NCI-H774 (cell line): ENCODE measurements at regions not wholly inside any gene's neighbourhood (a gene's known extent, or its start where the extent isn't known, plus 50 kb on each side); places are given as distances from the start of the nearest gene placed in this dataset.
"Not testable (repeated sequence)": the region's sequence is repeated elsewhere in the genome, so short reads cannot be mapped to it uniquely, and the experiment has no call there.

Experiments
- DNase-seq: peaks from one replicate; lab custom pipeline; 2025; lab: John Stamatoyannopoulos, UW

GRCh38 chr20:53891306-53891894 lies 179.0 kb downstream of the BCAS1 start:
- DNase-seq = no peak

- no peak for DNase-seq
These were observed 179.7 kb downstream of the BCAS1 start for GRCh38 chr20:53890443-53891305.

GRCh38 chr20:53889411-53890148 lies 180.8 kb downstream of the BCAS1 start:
- no peak for DNase-seq

- no peak for DNase-seq
These were observed 181.4 kb downstream of the BCAS1 start for GRCh38 chr20:53888951-53889350.

GRCh38 chr20:53888510-53888909 lies 181.9 kb downstream of the BCAS1 start:
- no peak for DNase-seq

GRCh38 chr20:53887973-53888372 lies 182.4 kb downstream of the BCAS1 start:
- no peak for DNase-seq

- DNase-seq = no peak
These were observed 185.4 kb downstream of the BCAS1 start for GRCh38 chr20:53884859-53885541.

- no peak for DNase-seq
These were observed 187.1 kb downstream of the BCAS1 start for GRCh38 chr20:53883098-53883911.

GRCh38 chr20:53882438-53882986 lies 187.9 kb downstream of the BCAS1 start:
- DNase-seq = not testable (repeated sequence)

GRCh38 chr20:53881362-53881761 lies 189.0 kb downstream of the BCAS1 start:
- no peak for DNase-seq

- DNase-seq = no peak
These were observed 190.2 kb downstream of the BCAS1 start for GRCh38 chr20:53880108-53880641.

GRCh38 chr20:53879048-53879684 lies 191.2 kb downstream of the BCAS1 start:
- DNase-seq = no peak

- DNase-seq = no peak
These were observed 191.9 kb downstream of the BCAS1 start for GRCh38 chr20:53878262-53879047.

GRCh38 chr20:53876956-53877355 lies 193.4 kb downstream of the BCAS1 start:
- DNase-seq = no peak

- no peak for DNase-seq
These were observed 193.9 kb downstream of the BCAS1 start for GRCh38 chr20:53876470-53876869.

GRCh38 chr20:53875452-53875851 lies 194.9 kb downstream of the BCAS1 start:
- no peak for DNase-seq

GRCh38 chr20:53874706-53875105 lies 195.7 kb downstream of the BCAS1 start:
- DNase-seq = no peak

GRCh38 chr20:53874104-53874503 lies 196.3 kb downstream of the BCAS1 start:
- DNase-seq = no peak

- DNase-seq = no peak
These were observed 197.2 kb downstream of the BCAS1 start for GRCh38 chr20:53873230-53873604.
